ENCODE measurements at regions not wholly inside any gene's neighbourhood (a gene's known extent, or its start where the extent isn't known, plus 50 kb on each side); places are given as distances from the start of the nearest gene placed in this dataset.

DNA sequence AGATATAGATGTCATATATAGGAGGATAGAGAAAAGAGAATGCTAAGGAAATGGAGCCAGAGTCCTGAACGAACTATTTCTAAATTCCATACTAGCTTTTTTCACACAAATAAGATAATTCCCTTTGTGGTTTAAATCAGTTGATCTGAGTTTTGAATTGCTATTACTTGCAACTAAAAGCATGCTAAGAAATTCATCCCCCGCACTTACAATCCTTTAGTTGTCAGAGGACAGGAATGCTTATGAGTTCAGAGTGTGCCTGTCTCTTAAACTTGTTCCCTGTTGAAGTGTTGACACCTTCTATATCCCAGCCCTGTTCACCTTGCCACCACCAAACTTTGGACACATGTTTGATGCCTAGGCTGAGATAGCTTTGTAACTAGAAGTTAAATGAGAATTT lies 406.2 kb downstream of the METTL15 start:
- intact Hi-C loops (cut with DNase I; ENCODE audit: low total_unique reads) = no loop called here

DNA sequence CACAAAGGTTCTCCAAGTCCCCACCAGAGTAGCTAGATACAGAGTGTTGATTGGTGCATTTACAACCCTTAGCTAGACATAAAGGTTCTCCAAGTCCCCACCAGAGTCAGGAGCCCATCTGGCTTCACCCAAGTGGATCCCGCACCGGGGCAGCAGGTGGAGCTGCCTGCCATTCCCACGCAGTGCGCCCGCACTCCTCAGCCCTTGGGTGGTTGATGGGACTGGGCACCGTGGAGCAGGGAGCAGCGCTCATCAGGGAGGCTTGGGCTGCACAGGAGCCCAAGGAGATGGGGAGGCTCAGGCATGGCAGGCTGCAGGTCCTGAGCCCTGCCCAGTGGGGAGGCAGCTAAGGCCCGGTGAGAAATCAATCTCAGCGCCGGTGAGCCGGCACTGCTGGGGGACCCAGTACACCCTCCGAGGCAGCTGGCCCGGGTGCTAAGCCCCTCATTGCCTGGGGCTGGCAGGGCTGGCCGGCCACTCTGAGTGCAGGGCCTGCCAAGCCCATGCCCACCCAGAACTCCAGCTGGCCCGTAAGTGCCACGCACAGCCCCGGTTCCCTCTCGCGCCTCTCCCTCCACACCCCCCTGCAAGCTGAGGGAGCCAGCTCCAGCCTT lies 404.1 kb downstream of the METTL15 start:
- DNase-seq (ENCODE audit: low spot score in 2 of 2) = no peak
- Histone ChIP-seq H3K36me3 (no peaks in the 10 kb centered on the region), H3K27me3 (no peaks in the 10 kb centered on the region), H3K4me1 (no peaks in the 10 kb centered on the region), H3K27ac (no peak overlapping the region), H3K9me3 (peaks cover 0 to 5% of the 10 kb centered on the region in 2 donors), H3K4me3 (no peak overlapping the region)
- intact Hi-C loops (cut with DNase I; ENCODE audit: low total_unique reads) = no loop called here
- TF ChIP-seq POLR2A (IDR thresholded peaks at IDR 0.05) = no peak
- TF ChIP-seq, protein P1, sequence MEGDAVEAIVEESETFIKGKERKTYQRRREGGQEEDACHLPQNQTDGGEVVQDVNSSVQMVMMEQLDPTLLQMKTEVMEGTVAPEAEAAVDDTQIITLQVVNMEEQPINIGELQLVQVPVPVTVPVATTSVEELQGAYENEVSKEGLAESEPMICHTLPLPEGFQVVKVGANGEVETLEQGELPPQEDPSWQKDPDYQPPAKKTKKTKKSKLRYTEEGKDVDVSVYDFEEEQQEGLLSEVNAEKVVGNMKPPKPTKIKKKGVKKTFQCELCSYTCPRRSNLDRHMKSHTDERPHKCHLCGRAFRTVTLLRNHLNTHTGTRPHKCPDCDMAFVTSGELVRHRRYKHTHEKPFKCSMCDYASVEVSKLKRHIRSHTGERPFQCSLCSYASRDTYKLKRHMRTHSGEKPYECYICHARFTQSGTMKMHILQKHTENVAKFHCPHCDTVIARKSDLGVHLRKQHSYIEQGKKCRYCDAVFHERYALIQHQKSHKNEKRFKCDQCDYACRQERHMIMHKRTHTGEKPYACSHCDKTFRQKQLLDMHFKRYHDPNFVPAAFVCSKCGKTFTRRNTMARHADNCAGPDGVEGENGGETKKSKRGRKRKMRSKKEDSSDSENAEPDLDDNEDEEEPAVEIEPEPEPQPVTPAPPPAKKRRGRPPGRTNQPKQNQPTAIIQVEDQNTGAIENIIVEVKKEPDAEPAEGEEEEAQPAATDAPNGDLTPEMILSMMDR (IDR thresholded peaks at IDR 0.05) = no peak
- no peak for TF ChIP-seq POLR2AphosphoS5 (IDR thresholded peaks at IDR 0.05)

More for the DNA sequence above, 406.2 kb downstream of the METTL15 start:
- Histone ChIP-seq H3K27me3 (no peaks in the 10 kb centered on the region), H3K4me3 (no peak overlapping the region), H3K36me3 (no peaks in the 10 kb centered on the region), H3K9me3 (peaks cover 0 to 5% of the 10 kb centered on the region in 2 donors), H3K27ac (no peak overlapping the region), H3K4me1 (no peaks in the 10 kb centered on the region)
- no peak for DNase-seq (ENCODE audit: low spot score in 2 of 2)
- TF ChIP-seq POLR2A (IDR thresholded peaks at IDR 0.05) (no peak), POLR2AphosphoS5 (IDR thresholded peaks at IDR 0.05) (no peak)
- TF ChIP-seq, protein P1 (IDR thresholded peaks at IDR 0.05) = no peak

DNA sequence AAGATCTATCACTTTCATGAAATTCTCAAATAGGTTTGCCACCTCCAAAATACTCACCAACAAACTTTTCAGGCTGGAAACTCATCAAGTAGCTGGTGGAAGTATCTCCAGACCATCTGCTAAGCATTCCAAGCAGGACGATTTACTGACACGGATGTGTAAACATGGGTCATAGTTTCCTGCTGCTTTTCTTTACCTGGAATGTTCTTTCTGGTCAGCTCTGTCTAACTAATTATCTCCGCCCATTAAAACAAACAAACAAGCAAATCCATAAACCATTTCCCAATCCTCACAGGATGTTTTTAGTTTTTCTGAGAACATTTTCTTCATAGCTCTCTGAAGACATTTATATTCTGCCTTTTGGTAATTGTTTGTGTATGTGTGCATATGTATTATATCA lies 397.0 kb downstream of the METTL15 start:
- intact Hi-C loops (cut with DNase I; ENCODE audit: low total_unique reads) = no loop called here
- TF ChIP-seq POLR2A (IDR thresholded peaks at IDR 0.05) = no peak
- TF ChIP-seq POLR2AphosphoS5 (IDR thresholded peaks at IDR 0.05) = no peak
- TF ChIP-seq, protein P1 (IDR thresholded peaks at IDR 0.05) = no peak
- Histone ChIP-seq H3K36me3 (no peaks in the 10 kb centered on the region), H3K27me3 (no peaks in the 10 kb centered on the region), H3K9me3 (no peaks in the 10 kb centered on the region), H3K4me1 (no peaks in the 10 kb centered on the region), H3K4me3 (no peak overlapping the region), H3K27ac (no peak overlapping the region)
- DNase-seq (ENCODE audit: low spot score in 2 of 2) = no peak

DNA sequence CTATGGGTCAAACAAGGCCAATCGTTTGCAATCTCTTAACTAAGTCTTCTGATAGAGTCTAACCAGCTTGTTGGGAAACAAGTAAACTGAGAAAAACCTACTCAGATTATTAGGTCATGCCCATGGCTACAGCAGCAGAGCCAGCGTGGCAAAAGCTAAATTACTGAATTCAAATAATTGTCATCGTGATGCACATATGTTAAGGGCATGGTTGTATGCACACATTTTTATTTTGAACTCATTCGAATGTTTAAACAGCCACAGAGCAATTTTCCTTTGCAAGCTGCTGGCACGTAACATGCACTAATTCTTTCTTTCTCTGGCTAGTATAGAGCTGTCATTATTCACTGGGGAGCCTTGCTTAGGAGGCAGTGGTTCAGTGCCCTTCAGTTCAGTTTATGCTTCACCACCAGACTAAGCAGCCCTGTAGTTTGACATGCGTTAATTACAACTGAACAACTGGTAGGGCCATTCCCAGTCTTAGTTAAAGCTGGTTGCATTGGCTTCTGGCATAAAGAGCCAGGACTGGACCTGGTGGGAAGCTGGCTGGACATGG lies 396.4 kb downstream of the METTL15 start:
- no peak overlapping the region for H3K4me3 ChIP-seq
- TF ChIP-seq, protein P1 (IDR thresholded peaks at IDR 0.05) = no peak
- TF ChIP-seq POLR2AphosphoS5 (IDR thresholded peaks at IDR 0.05) = no peak
- TF ChIP-seq POLR2A (IDR thresholded peaks at IDR 0.05) = no peak
- H3K9me3 ChIP-seq = no peaks in the 10 kb centered on the region
- H3K27ac ChIP-seq = no peak overlapping the region
- no peak for DNase-seq (ENCODE audit: low spot score in 2 of 2)
- no peaks in the 10 kb centered on the region for H3K4me1 ChIP-seq
- no peaks in the 10 kb centered on the region for H3K27me3 ChIP-seq
- H3K36me3 ChIP-seq = no peaks in the 10 kb centered on the region
- intact Hi-C loops (cut with DNase I; ENCODE audit: low total_unique reads) = loop anchor here (5.0 kb wide), 1 partner anchor 582 kb away; no protein-coding TSS in a partner anchor

DNA sequence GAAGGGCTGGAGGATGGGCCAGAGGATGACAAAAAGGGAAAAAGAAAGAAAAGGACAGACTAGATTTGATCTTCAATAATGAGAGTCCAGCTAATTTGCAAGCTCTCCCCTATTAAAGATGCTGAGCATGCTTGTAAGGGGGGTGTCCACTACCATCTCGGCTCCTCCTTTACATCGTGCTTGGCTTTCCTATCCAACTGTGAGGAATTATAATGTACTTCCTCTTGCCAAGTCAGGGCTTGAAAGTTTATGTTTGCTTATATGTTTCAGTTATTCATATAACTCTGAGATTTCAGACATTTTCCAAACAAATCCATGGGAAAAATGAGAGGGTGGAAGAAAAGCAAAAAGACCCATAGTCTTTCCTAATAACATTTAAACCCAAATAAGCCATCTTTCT lies 387.1 kb downstream of the METTL15 start:
- intact Hi-C loops (cut with DNase I; ENCODE audit: low total_unique reads) = no loop called here
- no peak overlapping the region for H3K27ac ChIP-seq
- no peak for TF ChIP-seq POLR2AphosphoS5 (IDR thresholded peaks at IDR 0.05)
- TF ChIP-seq, protein P1 (IDR thresholded peaks at IDR 0.05) = no peak
- H3K27me3 ChIP-seq = no peaks in the 10 kb centered on the region
- H3K4me3 ChIP-seq = no peak overlapping the region
- H3K4me1 ChIP-seq = no peaks in the 10 kb centered on the region
- H3K9me3 ChIP-seq = no peaks in the 10 kb centered on the region
- no peaks in the 10 kb centered on the region for H3K36me3 ChIP-seq
- DNase-seq (ENCODE audit: low spot score in 2 of 2) = no peak

All from breast epithelium (tissue), 4 donors.